GM12864 (cell line): ENCODE measurements at regions not wholly inside any gene's neighbourhood (a gene's known extent, or its start where the extent isn't known, plus 50 kb on each side); places are given as distances from the start of the nearest gene placed in this dataset.

ENCODE experiments used
- DNase-seq: peaks from one replicate; pipeline ENCODE4 v3.0.0-alpha.2; 2011; ENCODE audit warnings: low read depth
- H3K4me3 ChIP-seq: 2 replicates; pipeline ENCODE4 v1.5.1; 2011; ENCODE audit warnings: mild to moderate bottlenecking, low read depth, low read length, control low read depth
- CTCF ChIP-seq: IDR thresholded peaks from 2 replicates; pipeline ENCODE4 v1.5.1; 2011; ENCODE audit warnings: low read depth, mild to moderate bottlenecking, moderate library complexity, low read length, control low read depth, inconsistent platforms; ENCODE audit errors: missing control alignments

- no peak for TF ChIP-seq CTCF
- no peak overlapping the region for H3K4me3 ChIP-seq
- DNase-seq: no peak
Measured at GRCh38 chr17:56648321-56648720, 54.8 kb downstream of the NOG start.

- DNase-seq: no peak
- H3K4me3 ChIP-seq: no peak overlapping the region
- TF ChIP-seq CTCF: no peak
Measured at GRCh38 chr17:56648806-56649205, 55.3 kb downstream of the NOG start.

GRCh38 chr17:56652628-56653027, 59.1 kb downstream of the NOG start:
- no peak for TF ChIP-seq CTCF
- DNase-seq: no peak
- H3K4me3 ChIP-seq: no peak overlapping the region

- peak; percentile 39 for DNase-seq
- H3K4me3 ChIP-seq: no peak overlapping the region
- TF ChIP-seq CTCF: peak; percentile 70
Measured at GRCh38 chr17:56653877-56654276, 60.4 kb downstream of the NOG start.

GRCh38 chr17:56656701-56657327, 63.3 kb downstream of the NOG start:
- no peak for TF ChIP-seq CTCF
- DNase-seq: no peak
- no peak overlapping the region for H3K4me3 ChIP-seq

- no peak overlapping the region for H3K4me3 ChIP-seq
- no peak for TF ChIP-seq CTCF
- no peak for DNase-seq
Measured at GRCh38 chr17:56658648-56659047, 65.1 kb downstream of the NOG start.

GRCh38 chr17:56659622-56660021, 66.1 kb downstream of the NOG start:
- no peak for DNase-seq
- no peak for TF ChIP-seq CTCF
- H3K4me3 ChIP-seq: no peak overlapping the region
